ENCODE measurements at regions not wholly inside any gene's neighbourhood (a gene's known extent, or its start where the extent isn't known, plus 50 kb on each side); places are given as distances from the start of the nearest gene placed in this dataset.

- Mint-ChIP-seq H3K27me3 (peaks cover 20% of the 10 kb centered on the region), H3K27ac (no peak overlapping the region), H3K9me3 (peaks cover 0 to 3% (median 0%) of the 10 kb centered on the region in 7 donors), H3K4me3 (no peak overlapping the region), H3K36me3 (no peaks in the 10 kb centered on the region), H3K4me1 (no peaks in the 10 kb centered on the region)
- H3K4me3 ChIP-seq (ENCODE audit: low read depth, low read length) = no peak overlapping the region
- no peaks in the 10 kb centered on the region for H3K27me3 ChIP-seq (ENCODE audit: control insufficient read depth, insufficient read depth, low read length)
- H3K4me1 ChIP-seq (ENCODE audit: control insufficient read depth, insufficient read depth, low read length, poor library complexity, severe bottlenecking) = no peaks in the 10 kb centered on the region
- no peaks in the 10 kb centered on the region for H3K9me3 ChIP-seq (ENCODE audit: control insufficient read depth in 2 of 2, low read length in 2 of 2)
- no peak for ATAC-seq (ENCODE audit: low read depth in 2 of 2)
- DNase-seq = no peak
- H3K36me3 ChIP-seq (ENCODE audit: control insufficient read depth, insufficient read depth, low read length) = no peaks in the 10 kb centered on the region
- H3K27ac ChIP-seq (ENCODE audit: insufficient read depth, low read length, poor library complexity, severe bottlenecking) = no peak overlapping the region
Measured at GRCh38 chr1:30052178-30052577, 671.2 kb downstream of the MATN1 start.

GRCh38 chr1:30051777-30052176, 671.6 kb downstream of the MATN1 start:
- DNase-seq = no peak
- Histone ChIP-seq H3K4me3 (ENCODE audit: low read depth, low read length) (no peak overlapping the region), H3K4me1 (ENCODE audit: control insufficient read depth, insufficient read depth, low read length, poor library complexity, severe bottlenecking) (no peaks in the 10 kb centered on the region), H3K27ac (ENCODE audit: insufficient read depth, low read length, poor library complexity, severe bottlenecking) (no peak overlapping the region), H3K36me3 (ENCODE audit: control insufficient read depth, insufficient read depth, low read length) (no peaks in the 10 kb centered on the region), H3K9me3 (ENCODE audit: control insufficient read depth in 2 of 2, low read length in 2 of 2) (no peaks in the 10 kb centered on the region), H3K27me3 (ENCODE audit: control insufficient read depth, insufficient read depth, low read length) (no peaks in the 10 kb centered on the region)
- H3K9me3 Mint-ChIP-seq = peaks cover 0 to 3% (median 0%) of the 10 kb centered on the region in 7 donors
- H3K4me3 Mint-ChIP-seq = no peak overlapping the region
- H3K36me3 Mint-ChIP-seq = no peaks in the 10 kb centered on the region
- no peak overlapping the region for H3K27ac Mint-ChIP-seq
- no peaks in the 10 kb centered on the region for H3K4me1 Mint-ChIP-seq
- peaks cover 19% of the 10 kb centered on the region for H3K27me3 Mint-ChIP-seq
- no peak for ATAC-seq (ENCODE audit: low read depth in 2 of 2)

- Mint-ChIP-seq H3K27ac (no peak overlapping the region), H3K36me3 (no peaks in the 10 kb centered on the region), H3K4me1 (no peaks in the 10 kb centered on the region), H3K27me3 (peaks cover 15% of the 10 kb centered on the region), H3K4me3 (no peak overlapping the region), H3K9me3 (peaks cover 0 to 4% (median 0%) of the 10 kb centered on the region in 7 donors)
- Histone ChIP-seq H3K4me1 (ENCODE audit: control insufficient read depth, insufficient read depth, low read length, poor library complexity, severe bottlenecking) (no peaks in the 10 kb centered on the region), H3K27me3 (ENCODE audit: control insufficient read depth, insufficient read depth, low read length) (no peaks in the 10 kb centered on the region), H3K4me3 (ENCODE audit: low read depth, low read length) (no peak overlapping the region), H3K9me3 (ENCODE audit: control insufficient read depth in 2 of 2, low read length in 2 of 2) (no peaks in the 10 kb centered on the region), H3K27ac (ENCODE audit: insufficient read depth, low read length, poor library complexity, severe bottlenecking) (no peak overlapping the region), H3K36me3 (ENCODE audit: control insufficient read depth, insufficient read depth, low read length) (no peaks in the 10 kb centered on the region)
- DNase-seq (no peak), ATAC-seq (ENCODE audit: low read depth in 2 of 2) (no peak)
Measured at GRCh38 chr1:30049748-30050296, 673.6 kb downstream of the MATN1 start.

DNA sequence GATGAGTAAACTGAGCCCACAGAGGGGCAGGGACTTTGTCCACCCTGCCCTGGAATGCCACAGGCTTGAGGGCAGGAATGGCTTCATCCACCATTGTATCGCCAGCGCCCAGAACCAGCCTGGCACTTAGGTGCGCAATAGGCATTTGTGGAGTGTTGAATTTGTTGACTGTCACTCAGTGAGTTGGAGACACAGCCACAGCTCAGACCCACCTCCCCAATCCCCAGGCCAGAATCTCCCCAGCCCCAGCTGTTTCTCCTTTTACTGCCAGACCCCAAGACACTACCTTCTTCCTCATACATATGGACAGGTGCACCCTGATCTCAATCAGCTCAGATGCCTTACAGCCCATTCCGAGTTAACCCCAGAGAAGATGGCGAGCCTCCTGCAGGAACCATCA, 674.5 kb downstream of the MATN1 start:
- Mint-ChIP-seq H3K36me3 (no peaks in the 10 kb centered on the region), H3K4me1 (no peaks in the 10 kb centered on the region), H3K9me3 (peaks cover 0 to 4% (median 0%) of the 10 kb centered on the region in 7 donors), H3K27me3 (peaks cover 15% of the 10 kb centered on the region), H3K27ac (peak overlapping the region in 1 of 3 donors; percentile 64), H3K4me3 (no peak overlapping the region)
- Histone ChIP-seq H3K36me3 (ENCODE audit: control insufficient read depth, insufficient read depth, low read length) (no peaks in the 10 kb centered on the region), H3K27ac (ENCODE audit: insufficient read depth, low read length, poor library complexity, severe bottlenecking) (no peak overlapping the region), H3K27me3 (ENCODE audit: control insufficient read depth, insufficient read depth, low read length) (no peaks in the 10 kb centered on the region), H3K9me3 (ENCODE audit: control insufficient read depth in 2 of 2, low read length in 2 of 2) (no peaks in the 10 kb centered on the region), H3K4me3 (ENCODE audit: low read depth, low read length) (no peak overlapping the region), H3K4me1 (ENCODE audit: control insufficient read depth, insufficient read depth, low read length, poor library complexity, severe bottlenecking) (no peaks in the 10 kb centered on the region)
- ATAC-seq (ENCODE audit: low read depth in 2 of 2) (no peak), DNase-seq (no peak)

DNA sequence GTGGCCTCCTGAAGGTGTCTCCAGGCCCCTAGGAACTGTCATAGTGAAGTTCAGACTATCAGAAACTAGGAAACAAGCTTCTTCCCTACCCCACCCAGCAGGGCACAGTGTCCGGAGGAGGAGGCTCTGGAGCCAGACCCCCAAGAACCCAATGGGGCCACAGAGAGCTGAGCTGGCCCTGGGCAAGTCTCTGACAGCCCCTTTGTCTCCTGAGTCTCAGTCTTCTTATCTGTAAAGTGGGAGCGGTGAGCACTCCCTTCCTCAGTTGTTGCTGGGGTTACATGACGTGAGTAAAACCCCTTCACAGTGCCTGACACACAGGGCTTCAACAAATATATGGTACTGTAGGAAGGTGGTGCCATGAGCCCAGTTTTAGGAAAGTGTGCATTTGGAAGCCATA, 675.8 kb downstream of the MATN1 start:
- H3K9me3 Mint-ChIP-seq = peaks cover 0 to 4% (median 0%) of the 10 kb centered on the region in 7 donors
- Histone ChIP-seq H3K9me3 (ENCODE audit: control insufficient read depth in 2 of 2, low read length in 2 of 2) (no peaks in the 10 kb centered on the region), H3K36me3 (ENCODE audit: control insufficient read depth, insufficient read depth, low read length) (no peaks in the 10 kb centered on the region), H3K27ac (ENCODE audit: insufficient read depth, low read length, poor library complexity, severe bottlenecking) (no peak overlapping the region), H3K4me1 (ENCODE audit: control insufficient read depth, insufficient read depth, low read length, poor library complexity, severe bottlenecking) (no peaks in the 10 kb centered on the region), H3K4me3 (ENCODE audit: low read depth, low read length) (no peak overlapping the region), H3K27me3 (ENCODE audit: control insufficient read depth, insufficient read depth, low read length) (no peaks in the 10 kb centered on the region)
- no peak overlapping the region for H3K27ac Mint-ChIP-seq
- H3K4me3 Mint-ChIP-seq = no peak overlapping the region
- DNase-seq = no peak
- no peak for ATAC-seq (ENCODE audit: low read depth in 2 of 2)
- peaks cover 11% of the 10 kb centered on the region for H3K27me3 Mint-ChIP-seq
- H3K36me3 Mint-ChIP-seq = no peaks in the 10 kb centered on the region
- H3K4me1 Mint-ChIP-seq = no peaks in the 10 kb centered on the region

DNA sequence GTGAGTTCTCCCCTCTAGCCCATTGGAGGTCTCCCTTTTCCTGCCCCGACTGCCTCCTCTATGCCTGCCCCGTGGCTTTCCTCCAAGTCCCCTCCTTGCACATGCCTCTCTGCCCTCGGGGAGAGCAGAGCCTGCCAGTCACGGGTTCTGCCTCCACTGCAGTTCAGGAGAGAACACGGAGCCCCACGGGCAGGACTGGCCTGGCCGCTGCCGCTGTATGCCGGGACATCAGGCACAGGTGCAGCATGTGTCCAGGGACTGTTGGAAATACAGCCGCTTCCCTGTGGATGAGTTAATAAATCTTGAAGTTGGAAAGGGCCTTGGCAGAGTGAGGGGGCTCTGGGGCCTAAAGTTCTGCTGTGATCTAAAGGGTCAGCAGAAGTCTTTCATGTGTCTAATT, 676.6 kb downstream of the MATN1 start:
- Histone ChIP-seq H3K36me3 (ENCODE audit: control insufficient read depth, insufficient read depth, low read length) (no peaks in the 10 kb centered on the region), H3K9me3 (ENCODE audit: control insufficient read depth in 2 of 2, low read length in 2 of 2) (no peaks in the 10 kb centered on the region), H3K27ac (ENCODE audit: insufficient read depth, low read length, poor library complexity, severe bottlenecking) (no peak overlapping the region), H3K4me3 (ENCODE audit: low read depth, low read length) (no peak overlapping the region), H3K27me3 (ENCODE audit: control insufficient read depth, insufficient read depth, low read length) (no peaks in the 10 kb centered on the region), H3K4me1 (ENCODE audit: control insufficient read depth, insufficient read depth, low read length, poor library complexity, severe bottlenecking) (no peaks in the 10 kb centered on the region)
- DNase-seq (no peak), ATAC-seq (ENCODE audit: low read depth in 2 of 2) (no peak)
- Mint-ChIP-seq H3K27ac (no peak overlapping the region), H3K4me1 (no peaks in the 10 kb centered on the region), H3K4me3 (no peak overlapping the region), H3K9me3 (peaks cover 0 to 4% (median 0%) of the 10 kb centered on the region in 7 donors), H3K27me3 (peaks cover 11% of the 10 kb centered on the region), H3K36me3 (no peaks in the 10 kb centered on the region)

DNA sequence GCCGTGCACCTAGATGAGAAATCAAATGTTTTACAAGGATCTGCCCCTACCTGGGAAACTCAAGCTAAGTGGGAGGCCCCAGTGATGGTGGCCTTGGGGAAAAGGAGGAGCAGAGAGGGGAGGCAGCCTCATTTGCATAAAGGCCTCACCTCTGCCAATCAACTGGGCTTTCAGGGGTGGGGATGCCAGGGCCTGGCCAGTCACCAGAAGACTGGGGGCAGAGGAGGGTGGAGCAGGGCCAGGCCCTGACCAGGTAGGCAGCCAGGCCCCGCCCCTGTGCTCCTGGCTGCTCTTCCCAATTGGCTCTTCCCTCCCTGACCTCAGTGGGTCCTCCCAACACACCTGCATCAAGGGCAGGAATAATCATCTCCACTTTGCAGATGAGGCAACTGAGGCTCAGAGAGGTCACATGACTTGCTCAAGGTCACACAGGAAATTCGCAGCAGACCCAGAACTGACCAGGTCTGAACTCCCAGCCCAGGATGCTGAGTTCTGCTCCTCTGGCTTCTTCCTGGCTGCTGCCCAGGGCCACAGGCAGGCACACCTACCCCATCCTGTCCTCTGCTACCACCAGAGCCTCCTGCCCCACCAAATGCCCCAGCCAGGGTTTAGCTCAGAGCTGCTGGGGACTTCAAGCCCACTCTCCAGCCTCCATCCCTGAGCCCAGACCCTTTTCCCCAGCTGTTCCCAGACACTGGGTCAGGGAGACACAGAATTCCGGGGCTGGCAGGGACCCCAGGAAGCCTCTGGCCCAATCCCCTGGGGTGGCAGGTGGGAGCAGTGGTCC, 677.9 kb downstream of the MATN1 start:
- Histone ChIP-seq H3K27ac (ENCODE audit: insufficient read depth, low read length, poor library complexity, severe bottlenecking) (no peak overlapping the region), H3K9me3 (ENCODE audit: control insufficient read depth in 2 of 2, low read length in 2 of 2) (no peaks in the 10 kb centered on the region), H3K4me3 (ENCODE audit: low read depth, low read length) (no peak overlapping the region), H3K36me3 (ENCODE audit: control insufficient read depth, insufficient read depth, low read length) (no peaks in the 10 kb centered on the region), H3K4me1 (ENCODE audit: control insufficient read depth, insufficient read depth, low read length, poor library complexity, severe bottlenecking) (no peaks in the 10 kb centered on the region), H3K27me3 (ENCODE audit: control insufficient read depth, insufficient read depth, low read length) (no peaks in the 10 kb centered on the region)
- Mint-ChIP-seq H3K36me3 (no peaks in the 10 kb centered on the region), H3K27ac (no peak overlapping the region), H3K4me1 (no peaks in the 10 kb centered on the region), H3K27me3 (peaks cover 2% of the 10 kb centered on the region), H3K4me3 (no peak overlapping the region), H3K9me3 (peaks cover 0 to 6% (median 0%) of the 10 kb centered on the region in 7 donors)
- ATAC-seq (ENCODE audit: low read depth in 2 of 2) = no peak
- no peak for DNase-seq

- DNase-seq = no peak
- Mint-ChIP-seq H3K36me3 (no peaks in the 10 kb centered on the region), H3K9me3 (peaks cover 0 to 10% (median 0%) of the 10 kb centered on the region in 7 donors), H3K4me1 (no peaks in the 10 kb centered on the region), H3K27ac (no peak overlapping the region), H3K27me3 (no peaks in the 10 kb centered on the region), H3K4me3 (no peak overlapping the region)
- Histone ChIP-seq H3K36me3 (ENCODE audit: control insufficient read depth, insufficient read depth, low read length) (no peaks in the 10 kb centered on the region), H3K4me1 (ENCODE audit: control insufficient read depth, insufficient read depth, low read length, poor library complexity, severe bottlenecking) (no peaks in the 10 kb centered on the region), H3K27ac (ENCODE audit: insufficient read depth, low read length, poor library complexity, severe bottlenecking) (no peak overlapping the region), H3K27me3 (ENCODE audit: control insufficient read depth, insufficient read depth, low read length) (no peaks in the 10 kb centered on the region), H3K4me3 (ENCODE audit: low read depth, low read length) (no peak overlapping the region), H3K9me3 (ENCODE audit: control insufficient read depth in 2 of 2, low read length in 2 of 2) (no peaks in the 10 kb centered on the region)
- no peak for ATAC-seq (ENCODE audit: low read depth in 2 of 2)
Measured at GRCh38 chr1:30044656-30045144, 678.7 kb downstream of the MATN1 start.
